Common myeloid progenitor, CD34-positive (primary cell): ENCODE measurements at regions not wholly inside any gene's neighbourhood (a gene's known extent, or its start where the extent isn't known, plus 50 kb on each side); places are given as distances from the start of the nearest gene placed in this dataset.
"Not testable (repeated sequence)": the region's sequence is repeated elsewhere in the genome, so short reads cannot be mapped to it uniquely, and the experiment has no call there.

Experiments used
- CTCF ChIA-PET: fragments of 350-600 bp; sonication (Branson Sonifier 250); formaldehyde crosslinking; loops from one replicate; lab custom pipeline; 2021; ENCODE audit warnings: antibody characterized with exemption; lab: Charles Lee
- POLR2A ChIA-PET: fragments of 350-600 bp; sonication (Branson Sonifier 250); formaldehyde crosslinking; loops from one replicate; lab custom pipeline; 2021; ENCODE audit warnings: antibody characterized with exemption; lab: Charles Lee
- DNase-seq, 3 donors: peaks; one replicate each; pipeline versions ENCODE4 v3.0.0 to v3.0.0-alpha.2; 2013
- H3K27ac ChIP-seq, 2 experiments: 1 replicate in 1 of 2; 2 replicates in 1 of 2; pipeline ENCODE4 v1.7.0; 2013; ENCODE audit warnings: inconsistent platforms in 2 of 2, low read length in 2 of 2, mild to moderate bottlenecking in 2 of 2, low read depth in 1 of 2, moderate library complexity in 1 of 2; ENCODE audit not compliant: severe bottlenecking in 2 of 2, insufficient read depth in 1 of 2, poor library complexity in 1 of 2
- H3K27me3 ChIP-seq, 5 experiments: replicated peaks in 2 of 5; 1 replicate in 3 of 5; 2 replicates in 2 of 5; pipeline versions ENCODE4 v1.6.1 to v1.7.0; 2013; ENCODE audit warnings: low read length in 4 of 5, mild to moderate bottlenecking in 2 of 5, moderate library complexity in 2 of 5, inconsistent platforms in 1 of 5; ENCODE audit not compliant: insufficient read depth in 5 of 5, control insufficient read depth in 4 of 5
- H3K36me3 ChIP-seq, 4 experiments: 1 replicate in 2 of 4; 2 replicates in 2 of 4; pipeline versions ENCODE4 v1.6.1 to v1.7.0; 2013; ENCODE audit warnings: low read length in 3 of 4, control low read depth in 1 of 4, mild to moderate bottlenecking in 1 of 4; ENCODE audit not compliant: control insufficient read depth in 4 of 4, insufficient read depth in 4 of 4
- H3K4me1 ChIP-seq, 4 experiments: 1 replicate in 3 of 4; 2 replicates in 1 of 4; pipeline versions ENCODE4 v1.6.1 to v1.7.1; 2013; ENCODE audit warnings: low read length in 3 of 4, mild to moderate bottlenecking in 3 of 4, control low read depth in 1 of 4, inconsistent platforms in 1 of 4, moderate library complexity in 1 of 4; ENCODE audit not compliant: control insufficient read depth in 4 of 4, insufficient read depth in 4 of 4; ENCODE audit errors: control extremely low read depth in 1 of 4
- H3K4me3 ChIP-seq, 7 experiments: 1 replicate in 4 of 7; 2 replicates in 3 of 7; pipeline versions ENCODE4 v1.5.1 to v1.7.0; 2013; ENCODE audit warnings: mild to moderate bottlenecking in 7 of 7, low read length in 6 of 7, moderate library complexity in 6 of 7, inconsistent platforms in 2 of 7, low read depth in 2 of 7, control low read depth in 1 of 7; ENCODE audit not compliant: insufficient read depth in 4 of 7, control insufficient read depth in 1 of 7; ENCODE audit errors: extremely low read depth in 1 of 7
- H3K9me3 ChIP-seq, 5 experiments: 1 replicate in 4 of 5; 2 replicates in 1 of 5; pipeline versions ENCODE4 v1.6.1 to v1.7.1; 2013; ENCODE audit warnings: low read length in 4 of 5, mild to moderate bottlenecking in 2 of 5, inconsistent platforms in 1 of 5, low read depth in 1 of 5, moderate library complexity in 1 of 5; ENCODE audit not compliant: control insufficient read depth in 4 of 5, insufficient read depth in 2 of 5; ENCODE audit errors: control extremely low read depth in 1 of 5
- WGBS: methylation state at CpG from one replicate; pipeline ENCODE4 v1.1.5; 2013; ENCODE audit not compliant: insufficient coverage; 5-methylcytosine and 5-hydroxymethylcytosine counted together

DNA sequence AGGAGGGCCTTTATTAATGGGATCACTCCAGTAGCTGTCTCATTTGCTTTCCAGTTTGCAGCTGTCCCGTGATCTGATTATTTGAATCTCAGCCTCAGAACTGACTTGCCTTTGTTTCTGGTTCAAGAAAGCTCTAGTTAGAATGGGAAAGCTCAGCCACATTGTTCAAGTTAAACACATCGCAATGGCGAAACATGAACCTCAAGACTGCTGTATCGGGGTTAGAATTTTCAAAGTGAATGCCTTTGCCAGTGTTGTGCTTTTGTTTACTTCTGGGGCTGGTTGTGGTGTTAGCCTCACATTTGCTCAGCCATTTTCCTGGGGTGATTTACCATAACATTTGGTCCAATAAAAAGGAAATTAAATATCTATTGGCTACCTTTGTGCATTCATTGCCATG lies 105.3 kb downstream of the LUZP4 start:
- H3K4me1 ChIP-seq, H3K27me3 ChIP-seq, H3K4me3 ChIP-seq, H3K9me3 ChIP-seq, H3K36me3 ChIP-seq, H3K27ac ChIP-seq, POLR2A ChIA-PET, CTCF ChIA-PET, DNase-seq: not testable (repeated sequence)
- WGBS: 100% methylated on average over 2 of the region's 4 CpGs

DNA sequence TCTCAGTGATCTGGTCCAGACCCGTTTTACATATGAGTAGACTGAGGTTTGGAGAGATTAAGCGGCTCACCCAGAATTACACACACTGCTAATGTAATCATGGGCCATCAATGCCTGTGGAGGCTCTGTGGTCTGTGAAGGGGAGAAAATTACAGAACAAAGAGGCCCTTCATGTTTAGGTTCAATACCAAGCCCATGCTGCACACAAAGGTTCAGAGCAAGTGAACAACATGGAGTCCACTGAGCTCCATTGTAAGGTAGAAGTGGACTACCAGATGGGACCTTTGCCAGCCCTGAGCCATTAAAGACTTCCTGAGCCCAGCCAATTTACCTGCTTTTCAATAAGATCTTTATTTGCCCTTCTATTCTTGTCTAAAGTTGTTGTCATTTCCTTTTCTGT lies 109.8 kb downstream of the LUZP4 start:
- CTCF ChIA-PET: no interaction called here
- POLR2A ChIA-PET: no interaction called here
- no CpG with 5 or more reads among the region's 2 CpGs for WGBS
- Histone ChIP-seq H3K27me3 (peaks cover 0 to 8% (median 0%) of the 10 kb centered on the region in 5 experiments), H3K4me1 (no peaks in the 10 kb centered on the region), H3K36me3 (no peaks in the 10 kb centered on the region), H3K27ac (no peak overlapping the region), H3K9me3 (no peaks in the 10 kb centered on the region), H3K4me3 (no peak overlapping the region)
- DNase-seq: no peak

DNA sequence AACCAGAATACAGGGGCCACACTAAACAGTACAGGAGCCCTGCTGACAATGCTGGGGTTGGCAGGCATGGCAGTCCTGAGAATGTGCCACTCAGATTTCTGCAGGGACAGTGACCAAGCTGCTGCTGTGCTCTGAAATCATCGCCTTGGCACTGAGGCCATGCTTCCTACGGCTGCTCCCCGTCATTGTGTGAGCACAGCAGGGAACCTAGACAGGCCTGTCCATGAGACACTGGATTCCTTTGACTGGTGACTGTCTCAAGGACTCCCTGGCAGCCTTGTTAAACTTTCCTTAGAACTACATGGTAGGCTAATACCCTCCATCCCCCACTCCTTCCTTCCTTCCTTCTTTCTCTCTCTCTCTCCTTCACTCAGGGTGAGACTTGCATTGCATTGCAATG lies 111.4 kb downstream of the LUZP4 start:
- ChIA-PET POLR2A (no interaction called here), CTCF (no interaction called here)
- WGBS: 88% methylated on average over 3 of the region's 3 CpGs
- Histone ChIP-seq H3K4me1 (no peaks in the 10 kb centered on the region), H3K27me3 (peaks cover 0 to 6% (median 0%) of the 10 kb centered on the region in 5 experiments), H3K4me3 (no peak overlapping the region), H3K27ac (no peak overlapping the region), H3K36me3 (no peaks in the 10 kb centered on the region), H3K9me3 (no peaks in the 10 kb centered on the region)
- DNase-seq: no peak

DNA sequence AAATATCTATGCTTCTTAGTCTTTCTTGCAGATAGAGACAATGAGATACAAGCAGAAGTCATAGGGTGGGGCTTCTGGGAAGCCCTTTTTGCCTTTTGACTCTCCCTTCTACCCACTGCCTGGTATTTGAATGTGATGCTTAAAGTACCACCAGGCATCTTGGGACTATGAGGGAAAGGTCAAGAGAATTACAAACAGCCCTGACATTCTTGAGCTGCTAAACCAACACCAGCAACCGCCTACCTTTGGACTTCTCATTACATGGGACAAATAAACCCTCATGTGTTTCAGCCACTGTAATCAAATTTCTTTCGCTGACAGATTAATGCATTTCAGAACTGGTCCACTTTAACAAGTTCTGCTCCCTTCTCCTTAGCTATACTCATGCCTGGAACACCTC lies 112.8 kb downstream of the LUZP4 start:
- ChIA-PET POLR2A (no interaction called here), CTCF (no interaction called here)

DNA sequence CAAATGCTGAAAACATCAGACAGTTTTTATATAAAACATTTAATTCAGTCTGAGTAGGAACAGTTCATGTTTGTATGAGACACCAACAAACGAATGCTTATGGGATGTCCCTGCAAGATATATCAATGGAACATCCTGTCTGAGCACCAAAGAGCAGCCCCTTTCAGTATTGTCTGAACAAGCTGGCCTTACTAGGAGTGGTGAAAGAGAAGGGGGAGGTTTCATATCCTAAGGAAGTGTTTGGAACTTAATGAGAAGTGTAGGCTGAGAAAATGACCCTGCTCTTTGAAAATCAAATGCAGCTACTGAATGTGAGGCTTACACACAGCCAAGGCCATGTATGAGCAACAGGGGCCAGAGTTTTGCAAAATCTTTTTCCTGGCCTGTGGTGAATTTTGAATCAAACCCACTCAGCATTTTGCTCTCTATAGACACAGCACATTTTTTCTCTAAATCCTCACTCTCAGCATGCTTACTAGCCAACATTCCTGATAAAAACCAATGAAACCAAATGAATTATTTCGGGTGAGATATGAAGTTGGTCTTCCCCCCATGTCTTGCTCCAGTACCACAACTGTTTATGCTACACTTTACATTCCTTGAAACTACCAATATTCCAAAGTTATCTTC lies 119.4 kb downstream of the LUZP4 start:
- Histone ChIP-seq H3K4me3 (no peak overlapping the region), H3K27ac (no peak overlapping the region), H3K36me3 (no peaks in the 10 kb centered on the region), H3K9me3 (no peaks in the 10 kb centered on the region), H3K4me1 (no peaks in the 10 kb centered on the region), H3K27me3 (peaks cover 0 to 4% (median 0%) of the 10 kb centered on the region in 5 experiments)
- CTCF ChIA-PET: no interaction called here
- no peak for DNase-seq
- 86% methylated on average over 2 of the region's 2 CpGs for WGBS
- POLR2A ChIA-PET: no interaction called here

More for the DNA sequence above, 112.8 kb downstream of the LUZP4 start:
- Histone ChIP-seq H3K27ac (no peak overlapping the region), H3K4me1 (no peaks in the 10 kb centered on the region), H3K9me3 (no peaks in the 10 kb centered on the region), H3K27me3 (no peaks in the 10 kb centered on the region), H3K4me3 (no peak overlapping the region), H3K36me3 (no peaks in the 10 kb centered on the region)
- no peak for DNase-seq
- 80% methylated on average over 2 of the region's 2 CpGs for WGBS

DNA sequence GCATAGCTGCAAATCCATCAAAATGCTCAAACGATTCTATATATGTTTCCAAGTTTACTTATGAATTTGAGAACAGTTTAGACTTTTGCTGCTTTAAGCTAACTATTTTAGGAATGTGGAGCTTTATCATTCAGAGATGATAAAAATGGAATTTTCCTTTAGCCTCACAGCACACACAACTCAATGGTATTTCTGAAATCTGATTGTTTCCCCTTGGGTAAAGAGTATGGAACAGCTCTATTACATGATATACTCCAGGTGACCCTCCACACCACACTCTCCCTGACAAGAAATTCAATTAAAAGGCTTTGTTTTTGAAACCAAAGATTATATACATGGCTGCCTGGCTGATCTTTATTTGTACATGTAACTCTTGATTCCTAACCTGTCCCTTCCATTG lies 120.0 kb downstream of the LUZP4 start:
- no peak for DNase-seq
- H3K36me3 ChIP-seq: no peaks in the 10 kb centered on the region
- H3K4me3 ChIP-seq: no peak overlapping the region
- no CpG with 5 or more reads among the region's 1 CpG for WGBS
- peaks cover 0 to 8% (median 0%) of the 10 kb centered on the region in 5 experiments for H3K27me3 ChIP-seq
- CTCF ChIA-PET: no interaction called here
- POLR2A ChIA-PET: no interaction called here
- H3K4me1 ChIP-seq: no peaks in the 10 kb centered on the region
- no peak overlapping the region for H3K27ac ChIP-seq
- H3K9me3 ChIP-seq: no peaks in the 10 kb centered on the region

DNA sequence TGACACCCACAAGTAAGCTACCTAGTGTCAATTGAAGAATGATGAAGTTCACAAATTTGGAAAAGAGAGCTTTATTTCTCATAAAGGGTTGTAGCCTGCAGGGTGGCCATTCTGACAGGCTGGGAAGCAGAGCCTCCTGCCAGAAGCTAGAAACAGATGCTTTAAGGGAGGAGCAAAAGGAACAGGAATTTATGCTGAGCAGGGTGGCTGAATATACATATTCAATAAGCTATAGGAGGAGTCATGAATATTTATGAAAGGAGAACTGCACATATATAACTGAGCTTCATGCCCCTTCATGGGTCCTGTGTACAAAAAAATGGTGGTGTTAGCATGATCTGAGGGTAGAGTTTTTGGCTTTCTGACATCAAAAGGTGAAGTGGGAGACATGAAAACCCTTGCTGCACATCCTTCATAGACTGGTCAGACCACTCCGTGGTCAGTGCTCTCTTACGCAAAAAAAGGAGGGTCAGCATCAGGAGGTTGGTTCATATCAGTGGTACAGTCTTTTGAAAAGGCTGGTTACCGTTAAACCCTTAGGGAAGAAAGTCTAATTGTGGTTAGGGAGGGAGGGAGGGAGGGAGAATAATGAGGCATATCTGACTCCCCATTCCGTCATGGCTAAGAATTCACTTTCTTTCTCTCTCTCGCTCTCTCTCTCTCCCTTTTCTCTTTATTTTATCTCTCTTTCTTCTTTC lies 121.4 kb downstream of the LUZP4 start:
- Histone ChIP-seq H3K9me3 (no peaks in the 10 kb centered on the region), H3K4me3 (no peak overlapping the region), H3K27me3 (peaks cover 0 to 8% (median 0%) of the 10 kb centered on the region in 5 experiments), H3K4me1 (no peaks in the 10 kb centered on the region), H3K36me3 (no peaks in the 10 kb centered on the region), H3K27ac (no peak overlapping the region)
- CTCF ChIA-PET: no interaction called here
- 88% methylated on average over 1 of the region's 5 CpGs for WGBS
- POLR2A ChIA-PET: no interaction called here
- DNase-seq: no peak
